GM19240 (cell line): ENCODE measurements at regions not wholly inside any gene's neighbourhood (a gene's known extent, or its start where the extent isn't known, plus 50 kb on each side); places are given as distances from the start of the nearest gene placed in this dataset.

Source experiments
- DNase-seq: peaks from one replicate; pipeline ENCODE4 v3.0.0; 2011; ENCODE audit warnings: low spot score; ENCODE audit not compliant: insufficient read length

DNA sequence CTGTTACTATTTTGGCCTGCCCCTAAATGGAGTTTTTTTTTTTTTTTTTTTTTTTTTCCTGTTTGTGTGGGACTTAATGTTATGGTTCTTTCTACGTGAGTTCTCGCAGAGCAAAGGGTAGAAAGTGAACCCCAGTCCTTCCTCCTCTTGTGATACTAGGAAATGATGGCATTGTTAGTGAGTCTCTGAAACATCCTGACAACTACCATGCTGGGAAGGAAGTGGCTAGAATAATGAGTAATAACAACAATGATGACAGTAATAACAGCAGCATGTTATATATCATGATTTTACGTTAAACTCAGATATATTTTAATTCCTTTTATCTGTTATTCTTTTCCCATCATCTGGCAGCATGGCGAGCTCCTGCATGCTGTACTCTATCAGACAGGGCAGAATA lies 216.2 kb upstream of the LINC00305 start:
- no peak for DNase-seq

DNA sequence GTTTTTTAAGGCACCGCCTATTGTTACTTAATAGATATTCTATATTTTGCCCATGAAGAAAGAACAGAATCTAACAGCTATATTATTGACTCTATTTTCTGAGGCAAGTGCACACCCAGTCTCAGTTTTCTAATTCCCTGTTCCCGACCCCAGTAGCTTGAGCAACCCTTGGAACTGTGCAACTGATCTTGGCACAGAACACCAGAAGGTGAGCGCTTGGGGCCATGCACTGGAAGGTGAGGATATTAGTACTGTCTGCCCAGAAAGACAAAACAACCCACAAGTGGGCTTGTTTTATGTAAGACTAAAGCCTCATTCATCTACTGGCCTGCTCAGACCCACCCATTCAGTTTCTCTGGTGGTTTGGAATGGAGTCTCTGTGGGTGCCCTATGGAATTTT lies 188.8 kb upstream of the LINC00305 start:
- DNase-seq = no peak

DNA sequence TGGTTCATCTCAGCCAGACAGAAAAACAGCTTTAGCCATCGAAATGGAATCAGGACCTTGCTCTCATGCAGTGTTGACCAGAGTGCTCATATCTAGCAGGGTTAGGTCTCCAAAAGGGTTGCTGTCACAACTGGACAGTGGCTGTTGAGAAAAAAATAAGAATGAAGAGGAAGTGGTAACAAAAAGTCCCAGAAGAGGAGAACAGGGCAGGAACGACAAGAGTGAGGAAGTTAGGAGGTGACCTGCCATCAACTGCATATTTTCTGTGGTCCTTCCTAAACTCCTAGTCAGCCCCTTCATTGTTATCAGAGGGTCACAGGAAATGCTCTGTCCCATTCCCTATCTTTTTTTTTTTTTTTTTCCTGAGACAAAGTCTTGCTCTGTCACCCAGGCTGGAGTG lies 188.1 kb upstream of the LINC00305 start:
- no peak for DNase-seq

- DNase-seq = no peak
Measured at GRCh38 chr18:64334748-64335147, 185.9 kb upstream of the LINC00305 start.

DNA sequence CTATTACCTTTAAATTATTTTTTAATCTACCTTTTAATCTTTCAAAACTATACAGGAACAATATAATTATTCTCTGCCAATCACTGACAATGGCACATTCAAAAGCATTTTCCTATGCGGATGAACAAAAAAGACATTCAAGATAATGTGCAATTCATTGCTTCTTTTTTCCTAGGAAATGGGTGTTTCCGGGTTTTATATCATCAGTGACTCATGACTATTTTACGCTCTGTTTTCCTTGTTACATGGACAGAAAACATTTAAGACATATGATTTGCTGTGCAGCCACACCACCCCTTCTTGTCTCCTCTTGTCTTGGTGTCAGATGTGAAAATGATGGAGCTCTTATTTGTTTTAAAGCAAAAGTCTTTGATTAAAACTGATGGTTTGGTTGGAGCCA lies 184.7 kb upstream of the LINC00305 start:
- no peak for DNase-seq

DNA sequence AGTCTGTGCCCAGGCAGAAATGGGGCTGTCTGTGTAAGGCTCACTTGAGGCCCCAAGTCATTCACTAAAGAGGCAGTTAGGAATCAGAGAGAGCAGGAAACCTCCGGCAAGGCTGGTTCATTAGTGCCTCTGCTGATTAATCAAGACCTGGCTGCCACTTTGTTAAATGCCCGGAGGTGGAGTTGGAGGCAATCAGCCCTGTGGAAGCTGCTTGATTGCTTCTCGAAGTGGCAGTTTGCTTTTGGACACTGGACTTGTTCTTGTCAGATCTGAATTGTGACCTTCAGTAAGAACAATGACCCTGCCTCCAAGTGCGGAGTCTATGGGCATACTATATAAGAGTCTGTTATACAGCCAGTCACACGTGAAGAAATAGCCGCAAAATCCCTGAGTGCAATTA lies 183.9 kb upstream of the LINC00305 start:
- DNase-seq = no peak

DNA sequence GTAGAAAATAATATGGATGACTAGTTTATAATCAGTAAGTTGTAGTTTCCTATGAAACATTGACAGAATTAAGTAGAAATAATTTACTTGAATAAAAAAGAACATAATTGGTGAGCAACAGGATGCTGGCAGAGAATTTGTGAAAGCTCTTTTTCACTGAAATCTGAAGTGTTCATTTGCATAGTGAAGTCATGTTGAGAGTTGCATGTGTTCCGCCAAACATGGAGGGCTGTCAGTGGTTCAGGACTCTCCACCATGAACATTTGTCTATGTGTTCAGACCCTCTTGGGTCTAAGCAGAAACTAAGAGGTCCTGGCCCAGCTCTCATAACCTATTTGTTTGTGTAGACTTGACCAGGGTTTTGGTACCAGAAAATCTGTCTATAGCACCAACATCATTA lies 182.5 kb upstream of the LINC00305 start:
- no peak for DNase-seq

DNA sequence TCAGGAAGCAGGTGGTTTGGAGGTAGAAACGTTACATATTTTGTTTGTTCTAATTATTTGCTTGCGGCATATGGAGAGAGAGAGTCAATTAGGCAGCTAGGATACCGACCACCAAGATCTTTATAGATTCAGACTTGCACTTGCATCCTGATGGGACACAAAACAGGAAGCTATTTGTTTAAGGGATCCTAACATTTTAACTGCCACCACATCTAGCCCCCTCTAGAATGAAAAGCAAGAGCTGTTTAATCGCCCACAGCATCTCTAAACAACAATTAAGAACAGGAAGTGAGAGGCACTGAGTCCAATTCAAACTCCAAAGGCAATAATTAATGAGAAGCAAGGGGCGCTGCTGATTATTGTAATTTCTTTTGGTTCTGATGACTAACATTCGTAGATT lies 182.0 kb upstream of the LINC00305 start:
- no peak for DNase-seq

DNA sequence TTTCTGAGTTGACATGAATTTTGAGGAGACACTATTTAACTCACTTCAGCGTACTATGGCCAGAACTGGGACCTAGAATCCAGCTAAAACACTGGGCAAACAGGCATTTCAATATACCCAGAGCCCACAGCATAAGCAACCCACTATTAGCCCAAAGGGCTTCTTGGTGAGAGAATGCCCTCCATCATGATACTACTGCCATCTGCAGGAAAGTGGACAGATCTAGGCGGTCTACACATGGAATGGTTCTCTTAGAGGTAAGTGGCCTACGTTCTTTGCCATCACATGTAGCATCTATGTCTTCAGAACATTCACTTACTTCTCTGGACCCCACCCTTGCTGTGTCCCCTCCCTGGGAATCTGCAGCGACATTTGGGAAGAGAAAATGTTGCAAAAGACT lies 181.3 kb upstream of the LINC00305 start:
- no peak for DNase-seq

DNA sequence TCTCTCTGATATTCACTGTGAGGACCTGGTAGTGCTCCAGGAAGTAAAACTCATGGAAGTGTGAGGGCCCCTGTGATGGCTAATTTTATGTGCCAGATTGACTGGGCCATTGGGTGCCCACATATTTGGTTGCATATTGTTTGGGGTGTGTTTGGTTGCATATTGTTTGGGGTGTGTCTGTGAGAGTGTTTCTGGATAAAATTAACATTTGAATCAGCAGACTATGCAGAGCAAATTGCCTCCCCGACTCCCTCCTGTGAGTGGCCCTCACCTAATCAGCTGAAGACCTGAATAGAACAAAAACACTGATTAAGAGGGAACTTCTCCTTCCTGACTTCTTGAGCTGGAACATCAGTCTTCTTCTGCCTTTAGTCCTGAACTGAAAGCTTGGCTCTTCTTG lies 173.3 kb upstream of the LINC00305 start:
- no peak for DNase-seq

GRCh38 chr18:64318547-64318946 lies 169.7 kb upstream of the LINC00305 start:
- DNase-seq = no peak

GRCh38 chr18:64311859-64312258 lies 163.0 kb upstream of the LINC00305 start:
- DNase-seq = no peak

- no peak for DNase-seq
Measured at GRCh38 chr18:64295839-64296238, 147.0 kb upstream of the LINC00305 start.

DNA sequence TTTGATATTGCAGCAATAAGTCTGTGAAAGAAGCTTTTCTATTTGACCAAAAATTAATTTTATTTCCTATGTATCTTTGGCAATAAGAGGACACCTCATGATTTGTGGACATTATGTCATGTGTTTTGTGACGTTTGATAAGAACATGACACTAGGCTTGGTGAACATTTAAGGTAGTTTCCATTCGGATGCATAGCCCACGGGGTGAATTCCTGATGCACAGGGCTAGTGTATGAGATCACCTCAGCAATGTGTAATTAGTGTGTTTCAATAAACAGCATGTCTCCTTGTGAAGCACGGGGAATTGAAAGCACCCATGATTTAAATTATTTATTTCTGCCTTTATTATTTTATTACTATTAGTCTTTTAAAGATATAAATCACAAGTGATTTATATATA lies 146.1 kb upstream of the LINC00305 start:
- DNase-seq = no peak

GRCh38 chr18:64288432-64288831 lies 139.5 kb upstream of the LINC00305 start:
- no peak for DNase-seq

GRCh38 chr18:64287926-64288325 lies 139.0 kb upstream of the LINC00305 start:
- no peak for DNase-seq

DNA sequence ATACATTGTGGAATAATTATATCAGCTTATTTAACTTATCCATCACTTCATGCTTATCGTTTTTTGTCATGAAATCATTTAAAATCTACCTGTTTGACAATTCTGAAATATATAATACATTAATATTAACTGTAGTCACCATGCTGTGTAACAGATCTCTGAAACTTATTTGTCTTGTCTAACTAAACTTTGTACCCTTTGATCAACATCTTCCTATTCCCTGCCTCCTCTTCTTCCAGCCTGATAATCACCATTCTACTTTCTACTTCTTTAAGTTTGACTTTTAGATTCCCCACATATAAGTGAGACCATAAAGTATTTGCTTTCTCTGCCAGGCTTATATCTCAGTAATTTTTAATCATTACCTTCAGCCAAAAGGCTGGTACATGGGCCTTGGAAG lies 134.2 kb upstream of the LINC00305 start:
- no peak for DNase-seq

DNA sequence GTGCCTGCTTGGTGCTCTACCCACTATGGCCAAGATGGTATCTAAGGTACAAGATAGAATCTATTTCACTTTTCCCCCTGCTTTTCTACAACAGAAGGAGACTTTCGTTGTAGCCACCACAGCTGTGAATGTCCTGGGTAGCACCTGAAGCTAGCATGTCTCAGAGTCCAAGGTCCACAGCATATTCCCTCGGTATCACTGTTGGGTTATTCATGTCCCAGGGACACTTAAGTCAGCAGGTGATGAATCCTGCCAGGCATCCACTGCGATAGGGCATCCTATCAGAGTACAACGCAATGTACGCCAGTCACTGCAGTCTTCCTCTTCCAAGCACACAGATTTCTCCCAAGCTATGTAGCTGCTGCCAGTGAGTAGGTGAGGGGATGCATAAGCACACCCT lies 129.1 kb upstream of the LINC00305 start:
- DNase-seq = no peak

GRCh38 chr18:64276311-64277090 lies 127.6 kb upstream of the LINC00305 start:
- DNase-seq = no peak

GRCh38 chr18:64275593-64276300 lies 126.9 kb upstream of the LINC00305 start:
- DNase-seq = no peak

GRCh38 chr18:64273724-64274123 lies 124.8 kb upstream of the LINC00305 start:
- DNase-seq = no peak

GRCh38 chr18:64271975-64272659 lies 123.2 kb upstream of the LINC00305 start:
- DNase-seq = no peak
